B cell (primary cell): ENCODE measurements at regions not wholly inside any gene's neighbourhood (a gene's known extent, or its start where the extent isn't known, plus 50 kb on each side); places are given as distances from the start of the nearest gene placed in this dataset.

Experiments used
- ATAC-seq: fragments of 200-7000 bp; cut with Tn5 transposase; one replicate; pipeline ENCODE4 v1.10.0; 2021; ENCODE audit warnings: low read depth, mild to moderate bottlenecking, moderate number of reproducible peaks, moderate library complexity
- CTCF ChIA-PET: fragments of 350-600 bp; sonication (Branson Sonifier 250); formaldehyde crosslinking; loops from one replicate; lab custom pipeline; 2021; ENCODE audit warnings: antibody characterized with exemption, inconsistent platforms; lab: Charles Lee
- POLR2A ChIA-PET: fragments of 350-600 bp; sonication (Branson Sonifier 250); formaldehyde crosslinking; loops from one replicate; lab custom pipeline; 2021; ENCODE audit warnings: antibody characterized with exemption; lab: Charles Lee
- DNase-seq: peaks from one replicate; pipeline ENCODE4 v3.0.0; 2013
- H2AFZ ChIP-seq: 2 replicates; pipeline ENCODE4 v1.6.1; 2012; ENCODE audit warnings: mild to moderate bottlenecking, low read depth, low read length; ENCODE audit not compliant: insufficient read depth, poor library complexity, severe bottlenecking
- H3K27ac ChIP-seq, 2 donors: 1 replicate in 1 of 2; 2 replicates in 1 of 2; pipeline ENCODE4 v1.5.1; 2012 to 2013; ENCODE audit warnings: low read length in 2 of 2, mild to moderate bottlenecking in 2 of 2, moderate library complexity in 1 of 2
- H3K27me3 ChIP-seq, 4 experiments: fragments of 200-600 bp in 1 of 4; sonication (generic) in 1 of 4; replicated peaks in 1 of 4; 1 replicate in 2 of 4; 2 replicates in 2 of 4; pipeline versions ENCODE4 v1.6.1 to v1.7.0; 2013 to 2016; ENCODE audit warnings: low read length in 3 of 4, mild to moderate bottlenecking in 2 of 4, mixed read lengths in 1 of 4, moderate library complexity in 1 of 4; ENCODE audit not compliant: insufficient read depth in 4 of 4, control insufficient read depth in 3 of 4; ENCODE audit errors: control extremely low read depth in 1 of 4
- H3K36me3 ChIP-seq, 2 experiments: replicated peaks in 1 of 2; 1 replicate in 1 of 2; 2 replicates in 1 of 2; pipeline versions ENCODE4 v1.6.1 to v1.7.1; 2013; ENCODE audit warnings: low read length in 1 of 2; ENCODE audit not compliant: insufficient read depth in 2 of 2, control insufficient read depth in 1 of 2; ENCODE audit errors: control extremely low read depth in 1 of 2, extremely low read depth in 1 of 2
- H3K4me1 ChIP-seq, 2 donors: fragments of 200-600 bp in 1 of 2; sonication (generic) in 1 of 2; 1 replicate in 1 of 2; 2 replicates in 1 of 2; pipeline versions ENCODE4 v1.5.1 to v1.6.1; 2013 to 2017; ENCODE audit warnings: low read length in 2 of 2; ENCODE audit not compliant: control insufficient read depth in 2 of 2, insufficient read depth in 2 of 2
- H3K4me2 ChIP-seq: replicated peaks from 2 replicates; pipeline ENCODE3; 2012; ENCODE audit warnings: mild to moderate bottlenecking, low read depth, low read length; ENCODE audit not compliant: poor library complexity, severe bottlenecking
- H3K4me3 ChIP-seq, 5 experiments: fragments of 200-600 bp in 1 of 5; sonication (generic) in 1 of 5; 1 replicate in 3 of 5; 2 replicates in 2 of 5; pipeline versions ENCODE4 v1.5.1 to v1.7.0; 2011 to 2016; ENCODE audit warnings: low read length in 4 of 5, mild to moderate bottlenecking in 4 of 5, low read depth in 2 of 5, control low read depth in 1 of 5, moderate library complexity in 1 of 5; ENCODE audit not compliant: insufficient read depth in 1 of 5; ENCODE audit errors: control extremely low read depth in 1 of 5, extremely low read depth in 1 of 5
- H3K79me2 ChIP-seq: fragments of 200-600 bp; sonication (generic); one replicate; pipeline ENCODE4 v1.6.0; 2016; ENCODE audit warnings: low read length; ENCODE audit not compliant: control insufficient read depth, insufficient read depth
- H3K9ac ChIP-seq: fragments of 200-600 bp; sonication (generic); 2 replicates; pipeline ENCODE4 v1.6.1; 2017; ENCODE audit warnings: mild to moderate bottlenecking, low read length, moderate library complexity
- H3K9me3 ChIP-seq, 3 donors: one replicate each; pipeline versions ENCODE4 v1.6.1 to v1.7.1; 2013; ENCODE audit warnings: low read length in 2 of 3; ENCODE audit not compliant: control insufficient read depth in 2 of 3, insufficient read depth in 1 of 3; ENCODE audit errors: control extremely low read depth in 1 of 3
- H4K20me1 ChIP-seq: 2 replicates; pipeline ENCODE4 v1.6.0; 2012; ENCODE audit warnings: mild to moderate bottlenecking, low read length; ENCODE audit not compliant: insufficient read depth, control insufficient read depth, poor library complexity, severe bottlenecking
- H3K27ac Mint-ChIP-seq: one replicate; pipeline ENCODE4 v1.8.0; 2021; ENCODE audit warnings: mixed read lengths
- H3K27me3 Mint-ChIP-seq: one replicate; pipeline ENCODE4 v1.8.0; 2021; ENCODE audit warnings: mixed read lengths
- H3K4me1 Mint-ChIP-seq: one replicate; pipeline ENCODE4 v1.8.0; 2021; ENCODE audit warnings: mixed read lengths
- H3K4me3 Mint-ChIP-seq: one replicate; pipeline ENCODE4 v1.8.0; 2021; ENCODE audit warnings: mixed read lengths
- H3K9me3 Mint-ChIP-seq: one replicate; pipeline ENCODE4 v1.8.0; 2022; ENCODE audit warnings: mixed read lengths; ENCODE audit not compliant: insufficient read depth
- EZH2 ChIP-seq: IDR thresholded peaks from 2 replicates; pipeline ENCODE4 v1.6.1; 2012; ENCODE audit warnings: borderline replicate concordance, low read depth, mild to moderate bottlenecking, moderate library complexity, low read length; ENCODE audit not compliant: insufficient read depth, poor library complexity, severe bottlenecking
- WGBS: methylation state at CpG from one replicate; pipeline ENCODE4 v1.1.5; 2013; ENCODE audit warnings: missing lambda C conversion rate; ENCODE audit not compliant: insufficient coverage; 5-methylcytosine and 5-hydroxymethylcytosine counted together
- intact Hi-C: fragments of 100-400 bp; cut with micrococcal nuclease; formaldehyde crosslinking; loops from one replicate; pipeline ENCODE4 v1.10.0; 2022
- TF ChIP-seq, protein P1 (sequence below): fragments of 200-600 bp; IDR thresholded peaks from one replicate; pipeline ENCODE4 v1.8.0; 2022; ENCODE audit warnings: antibody characterized with exemption, mild to moderate bottlenecking

DNA sequence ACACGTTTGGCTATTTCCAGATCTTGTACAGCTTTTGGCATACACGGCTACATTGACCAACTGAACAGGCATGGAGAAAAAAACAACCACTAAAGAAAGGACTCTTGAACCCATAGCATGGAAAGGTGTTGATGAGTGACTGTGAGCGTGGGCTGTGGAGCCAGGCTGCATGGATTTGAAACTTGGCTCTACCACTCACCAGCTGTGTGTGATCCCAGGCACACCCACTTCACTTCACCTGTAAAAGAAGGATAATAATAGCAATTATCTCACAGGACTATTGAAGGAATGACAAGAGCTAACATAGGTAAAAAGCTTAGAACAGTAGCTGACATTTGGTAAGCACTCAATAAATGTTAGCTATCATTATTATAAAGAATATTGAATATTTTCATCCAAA is 301.7 kb upstream of the CPEB2 start:
- Histone ChIP-seq H2AFZ (no peak overlapping the region), H3K9me3 (no peaks in the 10 kb centered on the region), H4K20me1 (no peaks in the 10 kb centered on the region), H3K4me1 (no peaks in the 10 kb centered on the region), H3K4me3 (no peak overlapping the region), H3K27me3 (no peaks in the 10 kb centered on the region), H3K4me2 (no peak overlapping the region), H3K79me2 (no peaks in the 10 kb centered on the region), H3K36me3 (no peaks in the 10 kb centered on the region), H3K9ac (no peak overlapping the region), H3K27ac (no peak overlapping the region)
- intact Hi-C loops, result no loop called here
- ChIA-PET CTCF (interaction anchor here (1.1 kb wide), 1 partner anchor 9 kb away, joined by 4 read pairs; no protein-coding TSS in a partner anchor), POLR2A (no interaction called here)
- no peaks in the 10 kb centered on the region for H3K4me1 Mint-ChIP-seq
- H3K27ac Mint-ChIP-seq, result no peak overlapping the region
- no peak for ATAC-seq
- H3K4me3 Mint-ChIP-seq, result no peak overlapping the region
- DNase-seq, result no peak
- peaks cover 15% of the 10 kb centered on the region for H3K27me3 Mint-ChIP-seq
- WGBS, result no CpG with 5 or more reads among the region's 3 CpGs
- TF ChIP-seq, protein P1, sequence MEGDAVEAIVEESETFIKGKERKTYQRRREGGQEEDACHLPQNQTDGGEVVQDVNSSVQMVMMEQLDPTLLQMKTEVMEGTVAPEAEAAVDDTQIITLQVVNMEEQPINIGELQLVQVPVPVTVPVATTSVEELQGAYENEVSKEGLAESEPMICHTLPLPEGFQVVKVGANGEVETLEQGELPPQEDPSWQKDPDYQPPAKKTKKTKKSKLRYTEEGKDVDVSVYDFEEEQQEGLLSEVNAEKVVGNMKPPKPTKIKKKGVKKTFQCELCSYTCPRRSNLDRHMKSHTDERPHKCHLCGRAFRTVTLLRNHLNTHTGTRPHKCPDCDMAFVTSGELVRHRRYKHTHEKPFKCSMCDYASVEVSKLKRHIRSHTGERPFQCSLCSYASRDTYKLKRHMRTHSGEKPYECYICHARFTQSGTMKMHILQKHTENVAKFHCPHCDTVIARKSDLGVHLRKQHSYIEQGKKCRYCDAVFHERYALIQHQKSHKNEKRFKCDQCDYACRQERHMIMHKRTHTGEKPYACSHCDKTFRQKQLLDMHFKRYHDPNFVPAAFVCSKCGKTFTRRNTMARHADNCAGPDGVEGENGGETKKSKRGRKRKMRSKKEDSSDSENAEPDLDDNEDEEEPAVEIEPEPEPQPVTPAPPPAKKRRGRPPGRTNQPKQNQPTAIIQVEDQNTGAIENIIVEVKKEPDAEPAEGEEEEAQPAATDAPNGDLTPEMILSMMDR, result no peak
- TF ChIP-seq EZH2, result no peak
- H3K9me3 Mint-ChIP-seq, result no peaks in the 10 kb centered on the region

DNA sequence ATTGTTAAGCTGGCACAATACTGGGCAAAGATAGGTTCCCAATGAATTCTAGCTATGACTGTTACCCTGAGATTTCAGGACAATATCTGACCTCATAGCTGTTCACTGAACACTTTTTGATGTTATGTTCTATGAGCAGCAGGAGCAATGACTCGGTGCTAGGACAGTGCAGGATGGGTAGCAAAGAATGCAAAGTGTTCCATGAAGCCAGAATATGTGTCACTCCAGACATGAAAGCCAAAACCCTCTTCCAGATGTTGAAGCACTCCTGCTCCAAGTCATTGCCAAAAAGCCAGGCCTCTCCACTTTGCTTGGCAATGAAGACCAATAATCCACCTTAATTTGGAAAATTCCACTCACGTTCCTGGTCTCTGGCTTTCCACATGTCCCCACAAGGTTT is 300.9 kb upstream of the CPEB2 start:
- POLR2A ChIA-PET, result no interaction called here
- H3K4me3 ChIP-seq, result no peak overlapping the region
- no peak for ATAC-seq

More for the DNA sequence above, 300.9 kb upstream of the CPEB2 start:
- Mint-ChIP-seq H3K4me3 (no peak overlapping the region), H3K27me3 (peaks cover 8% of the 10 kb centered on the region), H3K9me3 (no peaks in the 10 kb centered on the region), H3K27ac (no peak overlapping the region), H3K4me1 (no peaks in the 10 kb centered on the region)
- Histone ChIP-seq H3K27ac (no peak overlapping the region), H3K4me2 (no peak overlapping the region), H3K27me3 (no peaks in the 10 kb centered on the region), H3K9me3 (no peaks in the 10 kb centered on the region), H3K9ac (no peak overlapping the region), H3K79me2 (no peaks in the 10 kb centered on the region), H3K36me3 (no peaks in the 10 kb centered on the region), H3K4me1 (no peaks in the 10 kb centered on the region), H4K20me1 (no peaks in the 10 kb centered on the region), H2AFZ (no peak overlapping the region)
- intact Hi-C loops, result no loop called here
- no peak for DNase-seq
- CTCF ChIA-PET, result interaction anchor here (1.1 kb wide), 1 partner anchor 8 kb away, joined by 4 read pairs; no protein-coding TSS in a partner anchor
- WGBS, result 100% methylated on average over 1 of the region's 2 CpGs
- TF ChIP-seq, protein P1, result no peak
- TF ChIP-seq EZH2, result no peak
